ACHN (cell line): ENCODE measurements at regions not wholly inside any gene's neighbourhood (a gene's known extent, or its start where the extent isn't known, plus 50 kb on each side); places are given as distances from the start of the nearest gene placed in this dataset.
"Not testable (repeated sequence)": the region's sequence is repeated elsewhere in the genome, so short reads cannot be mapped to it uniquely, and the experiment has no call there.

ENCODE experiments used
- DNase-seq: peaks from one replicate; pipeline ENCODE4 v3.0.0-alpha.2; 2015
- in situ Hi-C: cut with HindIII; loops from 2 replicates; pipeline ENCODE4 v1.10.0; 2017; ENCODE audit warnings: low sequenced_read_pairs, low pct_ligation_motif_present, low pct_unique_long_range_greater_than_20kb

DNA sequence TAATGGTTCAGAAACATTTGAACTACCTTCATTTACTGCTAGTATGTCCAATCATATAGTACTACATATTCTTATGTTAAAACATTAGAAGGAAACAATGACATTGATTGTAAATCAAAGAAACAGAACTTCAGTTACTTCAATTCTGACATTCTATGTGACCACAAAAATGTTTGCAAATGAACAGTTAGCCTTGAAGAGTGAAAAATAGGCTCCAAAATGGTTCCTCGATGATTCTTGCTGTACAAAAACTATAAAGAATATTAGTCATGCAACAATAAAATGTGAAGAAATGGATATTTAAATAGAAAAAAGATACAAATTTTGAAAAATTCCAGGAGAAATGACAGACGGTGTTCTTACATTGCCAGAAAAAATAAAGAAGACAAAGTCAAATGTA is 686.9 kb downstream of the BCKDHB start:
- DNase-seq: no peak
- in situ Hi-C loops: no loop called here

DNA sequence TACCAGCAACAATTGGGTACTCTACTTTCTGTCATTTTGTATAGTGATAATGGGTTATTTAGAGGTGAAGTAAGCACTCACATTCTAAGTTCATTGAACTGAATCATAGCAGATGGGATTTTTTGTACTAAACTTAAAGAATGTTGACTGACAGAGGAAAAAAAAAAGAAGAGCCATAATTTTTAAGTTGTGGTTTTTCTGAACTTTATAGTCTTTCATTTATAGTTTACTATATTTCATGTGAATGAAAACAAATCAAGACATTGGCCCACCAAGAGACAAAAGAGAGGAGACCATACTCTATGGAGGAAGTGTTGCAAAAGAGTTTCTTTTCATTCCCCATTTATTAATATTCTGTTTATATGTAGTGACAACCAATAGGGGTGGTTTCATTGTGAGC is 685.7 kb downstream of the BCKDHB start:
- in situ Hi-C loops: no loop called here
- DNase-seq: no peak

DNA sequence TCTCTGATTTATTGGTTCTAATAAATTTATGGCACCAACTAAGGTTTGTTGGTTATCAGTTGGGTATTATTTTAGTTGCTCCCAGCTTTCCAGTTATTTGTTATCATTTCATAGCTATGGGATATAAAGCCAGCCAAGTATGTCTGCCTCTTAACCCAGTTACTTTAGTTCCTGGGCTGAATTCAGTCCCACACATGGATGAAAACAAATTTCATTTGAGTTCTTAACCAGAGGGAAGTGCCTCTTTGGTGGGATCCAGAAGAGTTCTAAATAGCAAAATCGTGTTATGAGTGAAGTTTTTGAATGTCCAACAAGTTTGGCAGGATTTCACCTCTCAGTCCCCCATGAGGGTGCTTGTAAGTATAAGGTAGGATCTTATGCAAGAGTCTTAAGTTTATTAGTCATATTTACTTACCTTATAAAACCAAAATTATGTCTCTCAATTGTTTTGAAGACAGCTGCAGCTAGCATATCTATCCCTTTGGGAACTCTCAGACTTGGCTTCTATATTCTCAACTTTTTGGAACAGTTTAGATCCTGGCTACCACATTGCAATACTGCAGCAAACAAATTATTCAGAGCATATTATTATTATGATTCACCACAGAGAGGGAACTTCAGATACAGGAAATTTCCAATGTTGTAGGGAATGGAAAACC is 683.6 kb downstream of the BCKDHB start:
- no peak for DNase-seq
- in situ Hi-C loops: no loop called here

DNA sequence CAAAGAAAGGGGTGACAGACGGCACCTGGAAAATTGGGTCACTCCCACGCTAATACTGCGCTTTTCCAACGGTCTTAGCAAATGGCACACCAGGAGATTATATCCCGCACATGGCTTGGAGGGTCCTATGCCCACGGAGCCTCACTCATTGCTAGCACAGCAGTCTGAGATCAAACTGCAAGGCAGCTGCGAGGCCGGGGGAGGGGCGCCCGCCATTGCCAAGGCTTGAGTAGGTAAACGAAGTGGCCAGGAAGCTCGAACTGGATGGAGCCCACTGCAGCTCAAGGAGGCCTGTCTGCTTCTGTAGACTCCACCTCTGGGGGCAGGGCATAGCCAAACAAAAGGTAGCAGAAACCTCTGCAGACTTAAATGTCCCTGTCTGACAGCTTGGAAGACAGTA is 676.8 kb downstream of the BCKDHB start:
- DNase-seq, in situ Hi-C loops: not testable (repeated sequence)

DNA sequence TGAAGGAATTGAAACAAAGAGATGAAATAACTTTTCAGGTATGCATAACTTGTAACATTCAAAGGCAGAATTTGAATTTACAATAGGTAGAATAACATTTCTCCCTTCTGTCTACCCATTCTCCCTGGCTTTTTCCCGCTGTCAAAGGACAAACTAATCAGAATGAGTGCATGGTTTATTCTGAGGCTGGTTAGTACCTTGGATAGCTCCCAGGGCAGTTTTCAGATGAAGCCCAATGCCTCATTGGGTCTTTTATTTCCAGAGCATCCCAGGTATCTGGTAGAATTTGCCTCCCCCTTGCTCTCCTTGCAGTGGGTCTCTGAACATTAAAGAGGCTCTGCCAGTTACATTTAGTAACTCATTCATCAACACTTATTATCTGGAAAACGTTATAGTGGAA is 665.5 kb downstream of the BCKDHB start:
- in situ Hi-C loops: no loop called here

DNA sequence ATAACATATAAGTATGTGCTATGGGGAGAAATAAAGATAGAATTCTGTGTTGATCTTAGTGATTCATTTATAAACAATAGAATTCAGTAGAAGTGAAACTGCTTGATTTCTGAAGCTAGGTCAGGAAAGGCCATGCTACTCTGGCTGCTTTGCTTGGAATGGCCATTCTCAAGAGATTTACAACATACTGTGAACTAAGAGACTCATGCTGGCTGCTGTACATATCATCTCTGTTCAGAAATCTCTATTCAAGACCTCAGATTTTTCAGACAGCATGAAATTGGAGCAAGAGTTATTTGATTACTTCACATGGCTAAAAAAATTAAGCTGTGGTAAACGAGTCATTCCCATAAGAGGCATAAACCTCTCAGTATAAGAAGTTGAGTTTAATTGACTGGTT is 662.6 kb downstream of the BCKDHB start:
- no peak for DNase-seq
- in situ Hi-C loops: no loop called here

More for the DNA sequence above, 665.5 kb downstream of the BCKDHB start:
- peak; percentile 45 for DNase-seq

DNA sequence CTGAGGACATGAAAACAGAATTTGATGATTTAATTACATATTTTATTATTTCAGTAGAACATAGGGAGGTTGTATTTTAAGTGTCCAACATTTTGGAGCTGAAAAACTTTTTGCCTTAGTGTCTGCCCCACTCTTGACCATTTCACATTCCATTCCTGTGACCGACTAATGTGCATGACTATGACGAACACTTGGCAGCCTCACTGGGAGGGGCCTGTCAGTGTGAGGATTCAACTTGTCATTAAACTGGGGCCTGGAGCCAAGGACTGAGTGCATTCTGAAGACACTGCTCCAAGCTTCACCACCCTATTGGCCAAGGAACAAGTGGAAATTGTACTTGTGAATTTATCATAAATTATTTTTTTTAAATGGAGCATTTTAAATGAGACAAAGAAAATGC is 661.3 kb downstream of the BCKDHB start:
- in situ Hi-C loops: no loop called here
- DNase-seq: peak; percentile 79

DNA sequence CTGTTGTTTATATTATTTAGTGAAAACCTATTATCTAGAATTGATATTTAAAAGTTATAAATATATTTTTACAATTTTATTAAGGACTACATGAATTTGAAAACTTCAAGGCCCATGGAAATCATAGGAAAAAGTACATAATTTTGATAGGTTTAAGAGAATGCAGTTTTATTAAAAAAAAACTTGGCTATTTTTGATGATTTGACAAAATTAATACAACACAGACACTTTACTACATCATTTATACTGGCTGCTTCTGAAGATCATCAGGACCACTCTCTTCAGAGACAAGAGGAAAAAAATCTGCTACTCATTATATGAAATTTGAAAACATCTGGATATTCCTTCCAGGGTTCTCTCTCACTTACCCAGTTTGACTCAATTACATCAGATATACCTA is 637.7 kb downstream of the BCKDHB start:
- in situ Hi-C loops: no loop called here
- DNase-seq: no peak

DNA sequence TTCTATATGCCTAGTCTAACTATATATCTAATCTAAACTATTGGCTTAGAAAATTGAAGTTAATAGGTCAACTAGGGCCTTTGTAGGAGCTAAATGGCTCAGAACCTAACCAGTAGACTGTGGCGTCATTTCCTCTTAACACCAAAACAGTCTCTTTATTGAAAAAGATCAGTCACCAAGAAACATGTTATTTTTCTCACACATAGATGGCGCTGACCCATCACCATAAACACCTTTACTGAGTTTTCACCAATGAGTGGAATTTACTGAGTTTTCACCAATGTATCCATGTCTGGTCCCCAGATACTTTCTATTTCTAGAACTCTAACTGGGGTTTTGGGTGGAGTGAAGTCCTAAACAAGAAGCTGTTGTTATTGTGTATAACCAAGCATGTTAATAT is 636.0 kb downstream of the BCKDHB start:
- peak; percentile 47 for DNase-seq
- in situ Hi-C loops: no loop called here

DNA sequence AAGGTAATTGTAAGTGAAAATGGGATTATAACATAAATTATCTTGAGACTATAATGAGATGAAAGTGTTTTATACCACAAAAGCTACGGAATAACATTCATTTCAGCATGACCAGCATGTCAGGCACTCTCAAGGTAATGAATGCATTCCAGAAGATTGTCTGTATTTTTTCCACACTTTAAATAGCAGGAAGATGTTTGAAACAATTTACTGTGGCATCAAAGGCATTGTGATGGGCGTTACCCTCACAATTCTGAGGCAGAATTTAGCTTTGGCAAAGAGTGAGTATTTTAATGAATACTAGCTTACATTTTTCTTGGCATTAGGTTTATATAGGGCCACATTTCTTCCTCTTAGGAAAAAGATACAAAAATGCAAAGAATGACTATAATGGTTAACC is 627.2 kb downstream of the BCKDHB start:
- in situ Hi-C loops: no loop called here
- no peak for DNase-seq

DNA sequence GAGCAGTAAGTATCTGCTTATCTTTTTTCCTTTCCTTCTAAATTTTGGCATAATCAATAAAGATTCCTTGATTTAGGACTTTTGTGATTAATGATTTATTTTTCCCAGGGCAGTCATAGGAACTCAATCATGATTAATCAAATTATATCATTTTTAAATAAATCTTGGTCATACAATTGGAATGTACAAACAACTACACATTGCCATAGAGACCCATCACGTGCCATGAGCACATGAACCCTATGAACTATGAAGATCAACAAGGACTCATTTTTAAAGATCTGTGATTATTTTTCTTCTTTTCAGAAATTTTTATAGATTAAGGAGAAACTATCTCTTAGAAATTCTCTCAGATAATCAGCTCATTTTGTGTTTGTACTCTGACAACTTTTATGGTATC is 622.4 kb downstream of the BCKDHB start:
- DNase-seq: no peak

DNA sequence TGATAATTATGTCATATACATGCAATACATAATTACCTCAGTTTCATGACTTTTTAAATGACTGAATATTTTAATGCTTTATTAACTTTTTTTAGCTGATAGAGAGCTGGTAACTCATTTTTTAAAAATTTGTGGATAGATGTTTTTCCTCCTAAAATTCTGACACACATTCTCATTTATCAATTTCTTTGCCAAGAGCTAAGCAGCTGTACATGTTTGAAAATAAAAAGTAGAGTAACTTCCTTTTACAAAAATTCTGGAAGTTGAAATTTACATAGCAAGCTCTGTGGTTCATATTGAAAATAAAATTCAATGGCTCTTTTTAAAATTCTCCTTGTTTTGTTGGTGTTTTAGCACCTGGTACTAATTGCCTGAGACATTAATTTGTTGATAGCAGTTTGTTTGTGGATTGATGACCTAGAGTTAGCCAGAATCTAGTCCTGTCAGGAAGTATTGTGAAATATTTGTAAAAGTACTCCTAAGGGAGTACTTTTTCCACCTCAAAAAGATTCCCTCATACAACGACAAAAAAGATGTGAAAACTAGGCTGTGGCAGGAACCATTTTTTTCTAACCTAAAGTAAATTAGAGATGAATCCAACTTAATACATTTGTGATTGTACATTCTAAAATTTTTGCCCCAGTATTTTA is 621.8 kb downstream of the BCKDHB start:
- no peak for DNase-seq
- in situ Hi-C loops: no loop called here

More for the DNA sequence above, 622.4 kb downstream of the BCKDHB start:
- in situ Hi-C loops: no loop called here

DNA sequence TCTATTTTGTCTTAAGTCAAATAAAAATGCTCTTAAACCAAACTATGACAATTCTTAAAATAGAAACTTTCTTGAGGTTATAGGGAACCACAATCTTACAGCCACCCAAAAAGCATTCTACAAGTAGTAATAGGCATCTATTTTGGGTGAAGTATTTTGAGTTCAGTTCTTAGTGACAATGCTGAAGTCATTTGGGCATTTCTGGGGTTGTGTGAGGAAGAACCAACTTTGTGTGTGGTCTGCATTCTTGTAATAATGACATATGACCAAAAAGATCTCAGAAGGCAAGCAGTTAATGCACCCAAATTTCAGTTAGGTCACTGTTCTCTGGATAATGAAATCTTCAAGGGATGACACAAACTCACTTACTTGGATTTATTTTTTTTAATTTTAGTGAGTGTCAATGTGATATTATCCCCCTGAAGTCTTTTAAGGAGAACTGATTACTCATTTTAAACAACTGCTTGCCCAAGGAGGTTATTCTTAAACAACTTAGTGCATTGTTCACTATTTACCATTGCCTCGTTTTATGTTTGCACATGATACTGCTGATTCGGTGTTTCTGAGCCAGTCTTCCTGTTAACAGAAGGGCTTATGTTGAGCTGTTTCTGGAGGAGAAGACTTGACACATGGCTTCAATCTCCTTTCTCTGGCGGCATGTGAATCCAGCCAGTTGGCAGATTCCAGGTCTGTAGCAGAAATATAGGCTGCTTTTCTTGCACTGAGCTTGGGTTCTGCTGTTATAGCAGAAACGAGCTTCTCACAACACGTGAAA is 618.9 kb downstream of the BCKDHB start:
- DNase-seq: no peak
- in situ Hi-C loops: no loop called here

DNA sequence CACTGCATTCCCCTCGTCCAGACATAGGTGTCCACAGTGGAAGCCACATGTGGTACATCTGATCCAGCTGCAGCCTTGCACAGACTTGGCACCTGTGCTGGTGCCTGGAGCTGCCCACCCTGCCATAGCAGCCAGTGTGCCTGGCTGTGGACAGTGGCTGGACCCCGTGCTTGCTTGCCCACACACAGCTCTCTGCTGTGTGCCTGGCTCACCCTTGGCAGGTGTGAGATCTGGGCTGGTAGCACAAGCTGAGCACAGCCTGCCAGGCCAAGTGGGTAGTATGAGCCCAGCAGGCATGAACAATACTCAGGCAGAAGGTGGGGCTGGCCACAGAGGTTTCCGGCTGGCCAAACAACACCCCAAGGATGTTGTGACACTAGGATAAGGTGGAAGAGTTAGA is 614.4 kb downstream of the BCKDHB start:
- DNase-seq: no peak

DNA sequence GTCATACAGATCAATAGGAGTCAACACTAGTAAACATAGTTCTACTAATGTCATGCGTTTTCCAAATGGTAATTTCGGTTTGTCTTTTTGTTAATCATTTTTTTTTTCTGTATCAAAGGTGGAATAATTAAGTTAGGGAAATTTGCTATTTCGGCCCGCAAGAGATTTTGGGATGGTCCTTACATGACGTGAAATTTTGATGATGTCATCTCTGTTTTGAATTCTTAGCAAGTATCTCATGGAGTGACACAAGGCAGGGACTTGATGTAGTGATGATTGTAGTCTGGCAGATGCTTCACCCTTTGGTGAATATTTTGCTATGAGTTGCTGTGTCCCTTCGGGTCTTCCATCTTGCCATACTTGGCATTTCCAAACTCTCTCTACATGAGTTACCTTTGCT is 608.0 kb downstream of the BCKDHB start:
- no peak for DNase-seq
- in situ Hi-C loops: no loop called here

More for the DNA sequence above, 614.4 kb downstream of the BCKDHB start:
- in situ Hi-C loops: no loop called here

DNA sequence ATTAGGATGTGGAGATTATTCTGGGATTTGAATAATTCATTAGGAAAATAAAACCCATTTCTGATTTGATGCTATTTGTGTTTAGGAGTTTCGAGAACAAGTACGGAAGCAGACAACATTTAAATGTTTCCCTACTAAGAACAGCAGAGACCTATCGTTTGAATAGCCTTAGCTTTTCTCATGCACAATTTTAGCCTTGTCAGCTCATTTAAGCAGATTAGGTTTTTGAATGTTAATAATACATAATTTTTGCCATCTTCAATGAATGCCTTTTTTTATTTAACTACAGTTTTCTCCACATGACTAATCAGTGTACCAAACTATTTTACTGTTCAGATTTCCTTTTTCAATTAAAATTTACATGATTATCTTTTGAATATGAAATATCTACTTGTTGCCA is 592.0 kb downstream of the BCKDHB start:
- in situ Hi-C loops: no loop called here
- DNase-seq: no peak

DNA sequence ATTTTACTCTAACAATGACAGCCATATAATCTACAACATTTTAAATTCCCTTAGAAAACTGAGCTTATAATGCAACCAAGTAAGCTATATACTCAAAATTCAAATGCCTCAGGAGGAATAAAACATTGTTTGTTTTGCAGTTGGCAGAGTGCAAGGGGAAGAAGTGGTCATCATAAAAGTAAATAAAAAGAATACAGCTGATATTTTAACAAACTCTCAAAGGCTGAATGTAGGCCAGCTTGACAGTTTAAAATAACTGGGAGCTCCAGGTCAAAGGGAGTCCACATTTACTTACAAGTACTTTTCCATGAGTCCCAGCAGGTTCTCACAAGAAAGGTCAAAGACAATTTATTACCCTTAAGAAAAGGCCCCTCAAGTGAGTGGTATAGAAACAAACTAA is 589.8 kb downstream of the BCKDHB start:
- in situ Hi-C loops: no loop called here
- DNase-seq: no peak

DNA sequence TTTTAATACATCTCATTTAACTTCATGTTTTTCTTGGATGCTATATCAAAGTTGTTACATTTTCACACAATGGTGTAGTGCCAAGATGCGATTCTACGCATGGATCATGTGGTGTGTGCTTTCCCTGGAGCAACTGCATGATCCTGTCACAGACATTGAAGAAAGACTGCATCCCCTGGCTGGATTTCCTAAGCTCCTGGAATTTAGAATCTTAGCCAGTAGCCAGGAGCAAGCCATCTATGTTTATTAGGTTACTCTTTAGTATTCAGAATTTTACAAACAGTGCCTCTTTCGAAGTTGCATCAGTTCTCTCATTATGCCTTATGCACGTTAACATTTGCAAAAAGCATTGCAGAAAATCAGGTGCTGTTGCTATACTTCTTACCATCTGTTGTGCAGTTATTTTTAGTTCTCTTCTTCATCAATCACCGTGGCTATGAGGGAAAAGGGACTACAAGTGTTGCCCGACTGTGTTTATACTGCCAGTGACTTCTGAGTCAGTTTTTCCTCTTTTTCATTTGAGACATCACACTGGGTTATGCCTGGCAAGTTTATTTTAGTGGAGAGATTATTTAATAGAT is 584.2 kb downstream of the BCKDHB start:
- no peak for DNase-seq
- in situ Hi-C loops: no loop called here

DNA sequence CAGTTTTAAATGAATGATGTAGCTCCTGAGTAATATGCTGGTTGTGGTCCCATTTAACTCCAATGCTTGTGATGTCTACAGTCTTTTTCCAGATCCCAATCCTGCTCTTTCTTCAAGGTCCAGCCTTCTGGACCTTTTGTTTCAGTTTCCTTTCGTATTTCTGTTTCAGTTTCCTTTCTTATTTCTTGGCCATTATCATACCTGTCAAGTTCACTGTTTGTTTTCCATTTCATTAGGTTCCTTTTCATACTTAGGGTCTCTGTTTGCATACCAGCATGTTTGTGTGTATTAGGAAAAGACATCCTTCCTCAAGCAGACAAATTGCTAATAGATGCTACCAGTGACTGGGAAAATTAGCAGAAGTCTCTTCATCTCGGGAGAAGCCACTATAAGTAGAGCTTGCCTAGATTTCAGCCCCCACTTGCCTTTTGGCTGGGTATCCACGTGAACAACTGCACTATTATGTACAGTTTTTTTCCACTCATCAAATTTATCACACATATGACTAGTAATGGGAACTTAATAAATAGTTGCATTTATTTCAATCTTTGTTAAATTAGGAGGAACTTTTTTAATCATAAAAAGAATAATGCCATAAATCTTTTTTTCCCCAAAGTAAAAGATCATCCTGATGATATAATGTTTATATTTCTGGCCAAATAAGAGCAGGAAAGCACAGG is 583.4 kb downstream of the BCKDHB start:
- no peak for DNase-seq
- in situ Hi-C loops: no loop called here
